NT2/D1 (cell line): ENCODE measurements at regions not wholly inside any gene's neighbourhood (a gene's known extent, or its start where the extent isn't known, plus 50 kb on each side); places are given as distances from the start of the nearest gene placed in this dataset.

Experiments used
- SUZ12 ChIP-seq: IDR thresholded peaks from 2 replicates; pipeline ENCODE4 v1.6.1; 2011; ENCODE audit not compliant: insufficient read length, insufficient read depth; ENCODE audit errors: extremely low read depth
- ZNF274 ChIP-seq: IDR thresholded peaks from 2 replicates; pipeline ENCODE4 v1.6.1; 2011; ENCODE audit warnings: mild to moderate bottlenecking, low read depth, low read length

- no peak for TF ChIP-seq SUZ12
- no peak for TF ChIP-seq ZNF274
These were observed 151.3 kb downstream of the MFSD1 start for GRCh38 chr3:158953131-158953530.
